ENCODE measurements at regions not wholly inside any gene's neighbourhood (a gene's known extent, or its start where the extent isn't known, plus 50 kb on each side); places are given as distances from the start of the nearest gene placed in this dataset.
"Not testable (repeated sequence)": the region's sequence is repeated elsewhere in the genome, so short reads cannot be mapped to it uniquely, and the experiment has no call there.

- TF ChIP-seq, protein P1, sequence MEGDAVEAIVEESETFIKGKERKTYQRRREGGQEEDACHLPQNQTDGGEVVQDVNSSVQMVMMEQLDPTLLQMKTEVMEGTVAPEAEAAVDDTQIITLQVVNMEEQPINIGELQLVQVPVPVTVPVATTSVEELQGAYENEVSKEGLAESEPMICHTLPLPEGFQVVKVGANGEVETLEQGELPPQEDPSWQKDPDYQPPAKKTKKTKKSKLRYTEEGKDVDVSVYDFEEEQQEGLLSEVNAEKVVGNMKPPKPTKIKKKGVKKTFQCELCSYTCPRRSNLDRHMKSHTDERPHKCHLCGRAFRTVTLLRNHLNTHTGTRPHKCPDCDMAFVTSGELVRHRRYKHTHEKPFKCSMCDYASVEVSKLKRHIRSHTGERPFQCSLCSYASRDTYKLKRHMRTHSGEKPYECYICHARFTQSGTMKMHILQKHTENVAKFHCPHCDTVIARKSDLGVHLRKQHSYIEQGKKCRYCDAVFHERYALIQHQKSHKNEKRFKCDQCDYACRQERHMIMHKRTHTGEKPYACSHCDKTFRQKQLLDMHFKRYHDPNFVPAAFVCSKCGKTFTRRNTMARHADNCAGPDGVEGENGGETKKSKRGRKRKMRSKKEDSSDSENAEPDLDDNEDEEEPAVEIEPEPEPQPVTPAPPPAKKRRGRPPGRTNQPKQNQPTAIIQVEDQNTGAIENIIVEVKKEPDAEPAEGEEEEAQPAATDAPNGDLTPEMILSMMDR (IDR thresholded peaks at IDR 0.05; ENCODE audit: low read depth, low read length, missing control alignments), result no peak
- DNase-seq (ENCODE audit: low read depth), result no peak
- no peak overlapping the region for H3K4me3 ChIP-seq (ENCODE audit: low read depth, low read length)
Observed at GRCh38 chr4:19159874-19160273, 1091.8 kb upstream of the SLIT2 start.

DNA sequence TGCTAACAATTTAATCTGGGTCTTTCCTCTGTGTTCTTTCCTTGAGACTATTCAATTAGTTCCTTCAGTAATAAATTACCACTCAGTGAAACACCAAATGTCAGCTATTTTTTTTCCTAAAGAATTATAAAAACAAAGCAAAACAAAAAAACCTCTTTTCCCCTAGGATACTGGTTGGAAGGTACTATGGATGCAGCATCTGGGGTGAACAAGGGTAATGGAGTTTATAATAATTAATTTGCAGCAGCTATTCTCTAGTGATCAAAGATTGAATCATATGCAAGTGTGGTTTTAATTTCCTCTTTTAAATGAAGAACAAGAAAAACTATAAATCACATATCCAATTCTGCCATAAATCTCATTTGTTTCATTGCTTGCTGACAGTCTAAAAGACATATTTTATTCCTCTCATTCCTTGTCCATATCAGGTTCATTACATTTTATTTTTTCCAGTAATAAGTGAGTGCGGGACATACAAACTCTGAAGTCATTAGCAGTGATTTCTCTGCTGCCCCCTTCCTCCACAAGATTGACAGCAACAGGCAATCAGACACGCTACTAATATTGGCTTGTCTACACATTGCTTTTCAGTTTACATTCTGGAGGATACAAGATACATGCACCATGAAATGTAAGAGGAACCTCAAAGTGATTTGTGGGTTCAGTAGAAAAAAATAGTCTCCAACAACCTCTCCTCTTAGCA is 1093.4 kb upstream of the SLIT2 start:
- H3K4me3 ChIP-seq (ENCODE audit: low read depth, low read length), result no peak overlapping the region
- DNase-seq (ENCODE audit: low read depth), result no peak
- TF ChIP-seq, protein P1 (IDR thresholded peaks at IDR 0.05; ENCODE audit: low read depth, low read length, missing control alignments), result no peak

- DNase-seq (ENCODE audit: low read depth), result no peak
- TF ChIP-seq, protein P1 (IDR thresholded peaks at IDR 0.05; ENCODE audit: low read depth, low read length, missing control alignments), result no peak
- no peak overlapping the region for H3K4me3 ChIP-seq (ENCODE audit: low read depth, low read length)
Observed at GRCh38 chr4:19156786-19157185, 1094.9 kb upstream of the SLIT2 start.

DNA sequence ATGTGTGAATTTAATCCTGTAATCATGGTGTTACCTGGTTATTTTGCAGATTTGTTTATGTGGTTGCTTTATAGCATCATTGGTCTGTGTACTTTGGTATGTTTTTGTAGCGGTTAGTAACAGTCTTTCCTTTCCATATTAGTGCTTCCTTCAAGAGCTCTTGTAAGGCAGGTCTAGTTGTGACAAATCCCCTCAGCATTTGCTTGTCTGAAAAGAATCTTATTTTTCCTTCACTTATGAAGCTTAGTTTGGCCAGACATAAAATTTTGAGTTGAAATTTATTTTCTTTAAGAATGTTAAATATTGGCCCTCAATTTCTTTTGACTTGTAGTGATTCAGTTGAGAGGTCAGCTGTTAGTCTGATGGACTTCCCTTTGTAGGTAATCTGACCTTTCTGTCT is 1096.1 kb upstream of the SLIT2 start:
- no peak overlapping the region for H3K4me3 ChIP-seq (ENCODE audit: low read depth, low read length)
- TF ChIP-seq, protein P1 (IDR thresholded peaks at IDR 0.05; ENCODE audit: low read depth, low read length, missing control alignments), result no peak
- no peak for DNase-seq (ENCODE audit: low read depth)

GRCh38 chr4:19154267-19154666 is 1097.4 kb upstream of the SLIT2 start:
- not testable (repeated sequence) for DNase-seq (ENCODE audit: low read depth); H3K4me3 ChIP-seq (ENCODE audit: low read depth, low read length)

- no peak overlapping the region for H3K4me3 ChIP-seq (ENCODE audit: low read depth, low read length)
- TF ChIP-seq, protein P1 (IDR thresholded peaks at IDR 0.05; ENCODE audit: low read depth, low read length, missing control alignments), result no peak
- no peak for DNase-seq (ENCODE audit: low read depth)
Observed at GRCh38 chr4:19152264-19152663, 1099.4 kb upstream of the SLIT2 start.

- no peak overlapping the region for H3K4me3 ChIP-seq (ENCODE audit: low read depth, low read length)
- no peak for DNase-seq (ENCODE audit: low read depth)
- TF ChIP-seq, protein P1 (IDR thresholded peaks at IDR 0.05; ENCODE audit: low read depth, low read length, missing control alignments), result no peak
Observed at GRCh38 chr4:19151684-19152083, 1100.0 kb upstream of the SLIT2 start.

Data from GM12864 (cell line).